GM13977 (cell line): ENCODE measurements at regions not wholly inside any gene's neighbourhood (a gene's known extent, or its start where the extent isn't known, plus 50 kb on each side); places are given as distances from the start of the nearest gene placed in this dataset.

ENCODE experiments used
- DNase-seq: peaks from one replicate; pipeline ENCODE4 v3.0.0; 2012; ENCODE audit warnings: low spot score
- CTCF ChIP-seq: IDR thresholded peaks from 2 replicates; pipeline ENCODE4 v1.5.1; 2012; ENCODE audit warnings: mild to moderate bottlenecking, control low read depth; ENCODE audit not compliant: insufficient read depth; ENCODE audit errors: extremely low read depth, missing control alignments
- in situ Hi-C: fragments of 300-500 bp; cut with MboI; formaldehyde crosslinking; loops from one replicate; pipeline ENCODE4 v1.12.0; 2022; ENCODE audit warnings: low sequenced_read_pairs, low pct_unique_long_range_greater_than_20kb, mixed read lengths, inconsistent platforms; ENCODE audit not compliant: unreplicated experiment

GRCh38 chr7:8923164-8923806 is 489.9 kb downstream of the NXPH1 start:
- no peak for DNase-seq
- TF ChIP-seq CTCF, result no peak
- in situ Hi-C loops, result no loop called here

- TF ChIP-seq CTCF, result no peak
- DNase-seq, result no peak
Observed at GRCh38 chr7:8931906-8932646, 498.7 kb downstream of the NXPH1 start.

GRCh38 chr7:8932751-8933150 is 499.3 kb downstream of the NXPH1 start:
- in situ Hi-C loops, result no loop called here
- TF ChIP-seq CTCF, result no peak
- no peak for DNase-seq

More at GRCh38 chr7:8931906-8932646, 498.7 kb downstream of the NXPH1 start:
- in situ Hi-C loops, result no loop called here

GRCh38 chr7:8937204-8937603 is 503.8 kb downstream of the NXPH1 start:
- no peak for TF ChIP-seq CTCF
- in situ Hi-C loops, result no loop called here
- no peak for DNase-seq

- DNase-seq, result no peak
- no peak for TF ChIP-seq CTCF
- in situ Hi-C loops, result no loop called here
Observed at GRCh38 chr7:8938044-8938805, 504.8 kb downstream of the NXPH1 start.

- in situ Hi-C loops, result no loop called here
- no peak for DNase-seq
- no peak for TF ChIP-seq CTCF
Observed at GRCh38 chr7:8939446-8939845, 506.0 kb downstream of the NXPH1 start.
